Type B pancreatic cell (in vitro differentiated cells): ENCODE measurements at regions not wholly inside any gene's neighbourhood (a gene's known extent, or its start where the extent isn't known, plus 50 kb on each side); places are given as distances from the start of the nearest gene placed in this dataset.
A peak's percentile ranks its signal among the peaks of the same experiment; 100 is the strongest.

Experiments used
- DNase-seq: peaks from one replicate; pipeline ENCODE4 v3.0.0; 2021; ENCODE audit warnings: mixed read lengths; ENCODE audit not compliant: unreplicated experiment; ENCODE audit errors: extremely low spot score
- H3K27ac Mint-ChIP-seq: 2 replicates; pipeline ENCODE4 v1.8.0; 2021; ENCODE audit warnings: mild to moderate bottlenecking, mixed read lengths
- H3K27me3 Mint-ChIP-seq: 2 replicates; pipeline ENCODE4 v1.8.0; 2021; ENCODE audit warnings: mixed read lengths
- H3K36me3 Mint-ChIP-seq: 2 replicates; pipeline ENCODE4 v1.8.0; 2021; ENCODE audit warnings: mixed read lengths
- H3K4me1 Mint-ChIP-seq: one replicate; pipeline ENCODE4 v1.8.0; 2021; ENCODE audit warnings: mixed read lengths; ENCODE audit not compliant: unreplicated experiment
- H3K4me3 Mint-ChIP-seq: 2 replicates; pipeline ENCODE4 v1.8.0; 2021; ENCODE audit warnings: mild to moderate bottlenecking, mixed read lengths
- H3K9me3 Mint-ChIP-seq: 2 replicates; pipeline ENCODE4 v1.8.0; 2021; ENCODE audit warnings: mixed read lengths
- CTCF ChIP-seq: fragments of 200-600 bp; sonication (generic); conservative IDR thresholded peaks from 2 replicates; pipeline ENCODE4 v1.5.0; 2021; ENCODE audit warnings: antibody characterized with exemption, mild to moderate bottlenecking

GRCh38 chr9:75213765-75214164 lies 125.5 kb downstream of the OSTF1 start:
- Mint-ChIP-seq H3K4me3 (no peak overlapping the region), H3K27ac (no peak overlapping the region), H3K27me3 (no peaks in the 10 kb centered on the region), H3K4me1 (peaks cover 6% of the 10 kb centered on the region), H3K9me3 (no peaks in the 10 kb centered on the region), H3K36me3 (no peaks in the 10 kb centered on the region)
- DNase-seq: no peak
- no peak for TF ChIP-seq CTCF

DNA sequence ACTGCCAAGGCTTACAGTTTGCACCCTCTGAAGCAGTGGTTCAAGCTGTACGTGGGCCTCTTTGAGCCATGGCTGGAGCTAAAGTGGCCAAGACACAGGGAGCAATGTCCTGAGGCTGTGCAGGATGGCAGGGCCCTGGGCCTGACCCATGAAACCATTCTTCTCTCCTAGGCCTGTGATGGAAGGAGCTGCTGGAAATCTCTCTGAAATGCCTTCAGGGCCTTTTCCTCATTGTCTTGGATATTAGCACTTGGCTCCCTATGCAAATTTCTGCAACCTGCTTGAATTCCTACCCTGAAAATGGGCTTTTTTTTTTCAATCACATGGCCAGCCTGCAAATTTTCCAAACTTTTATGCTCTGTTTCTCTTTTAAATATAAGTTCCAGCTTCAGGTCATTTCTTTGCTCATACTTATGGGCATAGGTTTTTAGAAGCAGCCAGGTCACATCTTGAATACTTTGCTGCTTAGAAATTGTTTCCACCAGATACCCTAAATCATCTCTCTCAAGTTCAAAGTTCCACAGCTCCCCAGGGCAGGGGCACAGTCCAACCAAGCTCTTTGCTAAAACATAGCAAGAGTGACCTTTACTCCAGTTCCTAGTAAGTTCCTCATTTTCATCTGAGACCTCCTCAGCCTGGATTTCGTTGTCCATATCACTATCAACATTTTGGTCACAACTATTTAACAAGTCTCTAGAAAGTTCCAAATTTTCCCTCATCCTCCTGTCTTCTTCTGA lies 138.3 kb downstream of the OSTF1 start:
- TF ChIP-seq CTCF: no peak
- Mint-ChIP-seq H3K27ac (no peak overlapping the region), H3K4me1 (no peaks in the 10 kb centered on the region), H3K36me3 (no peaks in the 10 kb centered on the region), H3K4me3 (no peak overlapping the region), H3K9me3 (peaks cover 13% of the 10 kb centered on the region), H3K27me3 (no peaks in the 10 kb centered on the region)
- DNase-seq: no peak

DNA sequence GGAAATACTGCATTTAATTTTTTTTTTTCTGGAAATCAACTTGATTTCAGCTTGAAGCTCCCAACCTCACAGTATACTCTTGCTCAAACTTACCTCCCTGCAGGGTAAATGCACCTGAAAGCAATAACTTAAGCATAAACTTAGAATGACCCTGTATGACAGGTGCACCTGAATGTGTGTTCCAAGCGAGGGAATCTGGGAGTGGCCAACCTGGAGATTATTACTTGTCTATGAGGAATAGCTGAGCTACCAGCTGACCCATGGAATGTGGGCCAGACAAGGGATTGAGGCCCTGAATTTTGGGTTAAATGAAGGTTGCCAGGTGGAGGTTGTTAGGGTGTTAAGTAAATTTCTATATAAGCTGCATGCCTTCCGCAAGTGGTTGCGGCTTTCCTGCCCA lies 140.6 kb downstream of the OSTF1 start:
- Mint-ChIP-seq H3K27me3 (no peaks in the 10 kb centered on the region), H3K9me3 (peaks cover 13% of the 10 kb centered on the region), H3K36me3 (no peaks in the 10 kb centered on the region), H3K4me3 (peak overlapping the region; percentile 43), H3K4me1 (no peaks in the 10 kb centered on the region), H3K27ac (peak overlapping the region; percentile 94)
- no peak for DNase-seq
- no peak for TF ChIP-seq CTCF

DNA sequence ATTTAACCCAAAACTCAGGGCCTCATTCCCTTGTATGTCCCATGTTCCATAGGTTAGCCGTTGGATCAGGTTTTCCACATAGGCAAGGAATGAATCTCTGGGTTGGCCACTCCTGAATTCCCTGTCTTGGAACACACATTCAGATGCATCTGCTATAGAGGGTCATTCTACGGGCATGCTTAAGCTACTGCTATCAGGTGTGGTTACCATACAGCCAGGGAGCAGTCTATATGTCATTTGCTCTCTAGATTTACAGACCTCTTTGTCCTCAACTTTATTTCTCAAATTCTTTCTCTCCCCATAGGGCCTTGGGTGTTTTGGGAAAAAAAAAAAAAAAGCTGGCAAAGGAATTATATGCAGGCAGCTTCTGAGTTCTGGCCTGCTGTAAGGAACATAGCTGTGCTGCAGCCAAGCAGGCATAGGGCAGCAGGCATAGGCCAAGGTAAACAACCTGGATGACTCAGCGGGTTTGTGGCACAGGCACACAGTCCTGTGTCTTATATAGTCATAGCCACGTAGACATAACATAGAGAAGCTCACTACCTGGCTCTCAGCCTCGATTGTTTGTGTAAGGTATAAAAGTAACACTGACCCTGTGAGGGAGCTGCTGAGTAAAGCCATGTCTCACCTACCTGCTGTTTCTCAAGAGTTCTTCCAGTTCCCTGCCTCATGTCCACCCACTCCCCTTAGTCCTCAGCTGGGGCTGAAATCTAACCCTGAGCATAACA lies 141.5 kb downstream of the OSTF1 start:
- Mint-ChIP-seq H3K9me3 (peaks cover 9% of the 10 kb centered on the region), H3K4me1 (no peaks in the 10 kb centered on the region), H3K4me3 (no peak overlapping the region), H3K27ac (peak overlapping the region; percentile 94), H3K27me3 (no peaks in the 10 kb centered on the region), H3K36me3 (no peaks in the 10 kb centered on the region)
- TF ChIP-seq CTCF: no peak
- DNase-seq: no peak

GRCh38 chr9:75230469-75230868 lies 142.2 kb downstream of the OSTF1 start:
- peak overlapping the region; percentile 94 for H3K27ac Mint-ChIP-seq

More at GRCh38 chr9:75230469-75230868, 142.2 kb downstream of the OSTF1 start:
- Mint-ChIP-seq H3K4me1 (no peaks in the 10 kb centered on the region), H3K27me3 (no peaks in the 10 kb centered on the region), H3K9me3 (peaks cover 7% of the 10 kb centered on the region), H3K36me3 (no peaks in the 10 kb centered on the region), H3K4me3 (no peak overlapping the region)
- no peak for TF ChIP-seq CTCF
- no peak for DNase-seq
